ENCODE measurements at regions not wholly inside any gene's neighbourhood (a gene's known extent, or its start where the extent isn't known, plus 50 kb on each side); places are given as distances from the start of the nearest gene placed in this dataset.

DNA sequence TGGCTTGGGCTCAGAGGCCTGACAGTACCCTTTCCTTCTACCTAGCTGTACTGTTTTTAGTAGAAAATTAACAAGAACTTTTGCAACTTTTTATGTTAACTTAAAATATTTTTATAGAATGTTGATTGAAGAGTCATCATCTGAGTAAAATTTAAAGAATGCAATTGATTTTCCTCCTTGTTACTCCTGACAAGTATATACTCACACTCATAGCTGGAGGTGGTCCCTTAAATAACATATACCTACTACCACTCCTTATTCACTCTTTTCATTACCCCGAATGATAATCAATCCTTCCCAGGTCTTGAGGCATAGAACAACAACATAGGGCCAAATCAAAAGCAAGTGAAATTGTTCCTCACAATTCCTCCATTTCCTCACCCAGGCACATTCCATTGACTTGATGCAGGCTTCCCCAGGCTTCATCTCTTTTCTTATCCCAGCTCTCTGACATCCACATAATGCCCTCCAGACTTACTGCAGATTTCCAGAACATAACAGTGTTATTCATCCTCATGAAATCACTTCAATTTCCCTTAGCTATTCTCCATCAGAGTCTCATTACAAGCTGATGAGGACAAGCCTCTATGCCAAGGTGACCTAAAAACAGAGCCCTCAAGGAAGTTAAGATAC is 73.2 kb upstream of the ANXA10 start:
- DNase-seq: no peak
- peaks cover 24% of the 10 kb centered on the region for H3K9me3 Mint-ChIP-seq
- Histone ChIP-seq H3K4me3 (ENCODE audit: low read length) (no peak overlapping the region), H3K9ac (ENCODE audit: extremely low read depth, low read length, poor library complexity, severe bottlenecking) (no peak overlapping the region), H3K27ac (ENCODE audit: low read depth, low read length) (no peak overlapping the region), H3K9me3 (ENCODE audit: control insufficient read depth, low read length) (peaks cover 29% of the 10 kb centered on the region), H3K36me3 (ENCODE audit: control insufficient read depth, insufficient read depth, low read length) (no peaks in the 10 kb centered on the region), H3K27me3 (ENCODE audit: control insufficient read depth, insufficient read depth, low read length, poor library complexity, severe bottlenecking) (no peaks in the 10 kb centered on the region), H3K4me1 (ENCODE audit: control insufficient read depth, insufficient read depth, low read length) (peaks cover 5% of the 10 kb centered on the region)
- H3K36me3 Mint-ChIP-seq (ENCODE audit: low read depth): peaks cover 6% of the 10 kb centered on the region
- H3K4me3 Mint-ChIP-seq: no peak overlapping the region
- no peaks in the 10 kb centered on the region for H3K27me3 Mint-ChIP-seq (ENCODE audit: insufficient read depth)
- H3K4me1 Mint-ChIP-seq: peaks cover 10% of the 10 kb centered on the region
- H3K27ac Mint-ChIP-seq: no peak overlapping the region
- 87 to 100% methylated on average over 1 of the region's 1 CpG for WGBS, 2 experiments (ENCODE audit: insufficient coverage in 1 of 2, insufficient read length in 1 of 2)
- TF ChIP-seq CTCF (conservative IDR thresholded peaks at IDR 0.05): no peak

DNA sequence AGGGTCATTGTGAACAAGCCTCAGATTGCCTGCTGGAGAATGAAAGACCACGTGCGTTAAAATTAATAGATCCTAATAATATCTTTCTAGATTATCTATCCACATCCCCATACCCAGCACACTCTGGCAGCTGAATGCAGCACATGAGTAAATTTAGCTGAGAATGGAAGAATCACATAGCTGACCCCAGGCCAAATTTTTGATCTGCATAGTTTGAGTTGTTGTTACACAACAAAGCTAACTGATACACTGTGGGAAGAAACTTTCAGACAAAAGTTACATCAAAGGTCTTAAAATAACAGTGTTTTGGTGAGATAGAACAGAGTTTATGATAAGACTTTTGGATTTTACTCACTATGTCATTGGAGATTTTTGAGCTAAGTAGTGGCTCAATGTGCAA is 72.4 kb upstream of the ANXA10 start:
- DNase-seq: no peak
- Mint-ChIP-seq H3K27ac (no peak overlapping the region), H3K4me1 (peaks cover 10% of the 10 kb centered on the region), H3K36me3 (ENCODE audit: low read depth) (peaks cover 6% of the 10 kb centered on the region), H3K9me3 (peaks cover 29% of the 10 kb centered on the region), H3K27me3 (ENCODE audit: insufficient read depth) (no peaks in the 10 kb centered on the region), H3K4me3 (no peak overlapping the region)
- H3K4me1 ChIP-seq (ENCODE audit: control insufficient read depth, insufficient read depth, low read length): peaks cover 5% of the 10 kb centered on the region
- peaks cover 31% of the 10 kb centered on the region for H3K9me3 ChIP-seq (ENCODE audit: control insufficient read depth, low read length)
- 80 to 87% methylated on average over 1 to 2 of the region's 2 CpGs for WGBS, 2 experiments (ENCODE audit: insufficient coverage in 1 of 2, insufficient read length in 1 of 2)
- H3K27me3 ChIP-seq (ENCODE audit: control insufficient read depth, insufficient read depth, low read length, poor library complexity, severe bottlenecking): no peaks in the 10 kb centered on the region
- no peak overlapping the region for H3K27ac ChIP-seq (ENCODE audit: low read depth, low read length)
- no peak overlapping the region for H3K9ac ChIP-seq (ENCODE audit: extremely low read depth, low read length, poor library complexity, severe bottlenecking)
- no peak overlapping the region for H3K4me3 ChIP-seq (ENCODE audit: low read length)
- TF ChIP-seq CTCF (conservative IDR thresholded peaks at IDR 0.05): no peak
- H3K36me3 ChIP-seq (ENCODE audit: control insufficient read depth, insufficient read depth, low read length): no peaks in the 10 kb centered on the region

DNA sequence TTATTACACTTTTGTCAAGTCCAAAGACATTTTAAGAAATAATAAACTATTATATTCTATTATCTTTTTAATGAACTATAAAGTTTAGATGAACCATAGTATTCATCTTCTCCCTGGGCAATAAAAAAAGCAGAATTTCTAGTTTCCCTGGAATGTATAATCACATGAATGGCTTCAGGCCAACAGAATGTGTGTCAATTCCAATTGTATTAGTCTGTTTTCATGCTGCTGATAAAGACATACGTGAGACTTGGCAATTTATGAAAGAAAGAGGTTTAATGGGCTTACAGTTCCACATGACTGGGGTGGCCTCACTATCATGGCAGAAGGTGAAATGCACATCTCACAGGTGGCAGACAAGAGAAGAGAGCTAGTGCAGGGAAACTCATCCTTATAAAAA is 70.7 kb upstream of the ANXA10 start:
- 87 to 100% methylated on average over 1 of the region's 1 CpG for WGBS, 2 experiments (ENCODE audit: insufficient coverage in 1 of 2, insufficient read length in 1 of 2)
- peaks cover 1% of the 10 kb centered on the region for H3K4me1 ChIP-seq (ENCODE audit: control insufficient read depth, insufficient read depth, low read length)
- H3K27me3 ChIP-seq (ENCODE audit: control insufficient read depth, insufficient read depth, low read length, poor library complexity, severe bottlenecking): no peaks in the 10 kb centered on the region
- peaks cover 30% of the 10 kb centered on the region for H3K9me3 Mint-ChIP-seq
- no peak overlapping the region for H3K9ac ChIP-seq (ENCODE audit: extremely low read depth, low read length, poor library complexity, severe bottlenecking)
- H3K36me3 ChIP-seq (ENCODE audit: control insufficient read depth, insufficient read depth, low read length): no peaks in the 10 kb centered on the region
- no peak overlapping the region for H3K27ac ChIP-seq (ENCODE audit: low read depth, low read length)
- H3K4me3 Mint-ChIP-seq: no peak overlapping the region
- peaks cover 6% of the 10 kb centered on the region for H3K36me3 Mint-ChIP-seq (ENCODE audit: low read depth)
- no peaks in the 10 kb centered on the region for H3K27me3 Mint-ChIP-seq (ENCODE audit: insufficient read depth)
- H3K9me3 ChIP-seq (ENCODE audit: control insufficient read depth, low read length): peaks cover 31% of the 10 kb centered on the region
- DNase-seq: no peak
- TF ChIP-seq CTCF (conservative IDR thresholded peaks at IDR 0.05): no peak
- no peak overlapping the region for H3K27ac Mint-ChIP-seq
- peaks cover 7% of the 10 kb centered on the region for H3K4me1 Mint-ChIP-seq
- no peak overlapping the region for H3K4me3 ChIP-seq (ENCODE audit: low read length)

Measured in endodermal cell (in vitro differentiated cells).